CD4-positive, alpha-beta T cell treated with Interleukin-1 beta for 1 hour (primary cell): ENCODE measurements at regions not wholly inside any gene's neighbourhood (a gene's known extent, or its start where the extent isn't known, plus 50 kb on each side); places are given as distances from the start of the nearest gene placed in this dataset.

Source experiments
- DNase-seq, 2 donors: peaks; one replicate each; pipeline ENCODE4 v3.0.0-alpha.2; 2020 to 2022

DNA sequence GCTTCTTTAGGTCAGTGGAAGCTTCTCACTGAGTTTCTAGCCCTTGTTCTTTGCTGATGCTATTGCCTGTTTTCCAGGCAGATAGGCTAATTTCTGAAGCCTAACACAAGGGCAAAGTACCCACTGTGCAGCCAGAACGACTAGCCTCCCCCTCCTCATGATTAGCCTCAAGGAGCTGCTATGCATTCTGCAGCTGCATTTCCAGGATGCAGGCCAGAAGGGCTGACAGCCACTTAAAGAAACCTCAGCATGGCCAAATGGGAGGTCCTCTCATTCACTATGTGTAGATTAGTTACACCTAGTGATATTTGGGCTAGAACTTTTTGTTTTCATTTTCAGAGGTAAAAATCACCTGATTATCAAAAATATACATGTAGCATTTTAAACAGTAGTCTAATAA, 216.0 kb downstream of the RAD51AP2 start:
- no peak for DNase-seq

DNA sequence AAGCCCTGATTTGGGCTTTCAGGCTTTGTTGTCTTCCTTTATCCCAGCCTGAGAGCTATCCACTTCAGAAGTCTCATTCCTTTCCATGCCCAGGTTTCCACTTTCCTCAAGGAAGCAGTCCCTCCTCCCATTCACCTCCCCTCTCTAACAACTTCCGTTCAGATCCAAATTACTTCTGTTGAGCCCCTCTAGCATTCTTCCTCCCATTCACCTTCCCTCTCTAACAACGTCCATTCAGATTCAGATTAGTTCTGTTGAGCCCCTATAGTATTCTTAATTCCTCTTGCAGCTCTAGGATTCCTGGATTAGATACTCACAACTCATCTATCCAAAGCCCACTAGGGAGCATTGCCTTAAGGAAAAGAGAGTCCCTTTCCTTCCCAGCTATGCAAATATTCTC, 216.8 kb downstream of the RAD51AP2 start:
- DNase-seq = no peak

DNA sequence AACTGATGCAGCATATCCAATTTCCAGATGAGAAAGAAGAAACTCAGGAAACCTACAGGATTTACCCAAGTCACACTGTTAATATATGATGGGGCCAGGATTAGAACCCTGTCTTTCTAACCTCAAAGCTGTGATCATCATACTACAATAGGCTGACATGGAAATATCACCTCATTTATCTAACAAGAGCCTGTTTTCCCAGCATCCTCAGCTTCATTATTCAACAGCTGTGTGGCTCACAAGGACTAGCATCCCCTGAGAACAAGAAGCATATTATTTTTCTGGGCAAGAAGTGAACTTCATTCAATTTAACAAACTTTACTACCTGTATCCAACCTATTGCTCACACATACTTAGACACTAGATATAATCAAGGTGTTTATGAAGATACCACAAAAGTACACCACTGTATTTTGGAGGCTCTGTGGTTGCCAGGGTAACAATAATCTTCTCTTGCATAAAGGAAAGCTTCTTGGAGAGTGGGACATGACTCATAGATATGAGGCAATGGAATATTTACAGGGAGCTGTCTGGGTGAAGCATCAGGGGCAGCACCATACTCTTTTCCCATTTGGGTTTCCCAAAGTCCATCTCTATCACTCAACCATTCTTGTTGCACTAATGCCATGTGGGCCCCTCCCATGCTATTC, 218.2 kb downstream of the RAD51AP2 start:
- DNase-seq = no peak

DNA sequence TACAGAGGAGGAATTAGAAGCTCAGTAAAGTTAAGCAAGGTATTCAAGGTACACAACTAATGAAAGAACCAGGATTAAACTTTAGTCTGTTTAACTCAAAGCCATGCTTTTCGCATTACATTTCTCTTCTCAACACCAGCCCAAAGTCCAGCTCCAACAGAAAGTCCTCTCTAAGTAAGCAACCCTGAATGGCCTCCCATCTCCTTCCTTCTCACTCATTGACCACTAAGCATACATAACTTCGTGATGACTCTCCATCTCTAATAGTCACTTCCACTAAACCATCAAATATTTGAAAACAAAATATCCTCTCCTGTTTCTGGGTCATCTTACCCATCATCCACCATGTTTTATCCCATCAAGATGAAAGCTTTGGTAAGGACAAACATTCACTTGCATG, 219.8 kb downstream of the RAD51AP2 start:
- DNase-seq = no peak

DNA sequence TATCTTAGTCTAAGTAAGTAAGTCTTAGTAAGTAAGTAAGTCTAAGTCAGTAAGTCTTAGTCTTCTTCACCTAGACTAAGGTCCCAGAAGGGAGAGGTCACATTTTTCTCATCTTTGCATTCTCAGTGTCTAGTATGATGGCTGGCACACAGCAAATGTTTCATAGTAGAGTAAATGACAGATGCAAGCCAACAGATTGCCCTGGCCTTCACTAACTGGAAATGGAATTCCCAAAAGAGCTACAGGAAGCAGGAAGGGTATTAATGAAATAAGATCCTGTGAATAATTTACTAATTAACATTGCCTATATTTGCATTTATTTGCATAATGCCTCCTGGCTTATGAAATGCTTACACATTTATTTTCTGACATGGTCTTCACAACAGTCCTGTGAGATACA, 221.6 kb downstream of the RAD51AP2 start:
- DNase-seq = no peak

GRCh38 chr2:17289669-17290068, 228.6 kb downstream of the RAD51AP2 start:
- DNase-seq = no peak

GRCh38 chr2:17287183-17287582, 231.1 kb downstream of the RAD51AP2 start:
- no peak for DNase-seq

DNA sequence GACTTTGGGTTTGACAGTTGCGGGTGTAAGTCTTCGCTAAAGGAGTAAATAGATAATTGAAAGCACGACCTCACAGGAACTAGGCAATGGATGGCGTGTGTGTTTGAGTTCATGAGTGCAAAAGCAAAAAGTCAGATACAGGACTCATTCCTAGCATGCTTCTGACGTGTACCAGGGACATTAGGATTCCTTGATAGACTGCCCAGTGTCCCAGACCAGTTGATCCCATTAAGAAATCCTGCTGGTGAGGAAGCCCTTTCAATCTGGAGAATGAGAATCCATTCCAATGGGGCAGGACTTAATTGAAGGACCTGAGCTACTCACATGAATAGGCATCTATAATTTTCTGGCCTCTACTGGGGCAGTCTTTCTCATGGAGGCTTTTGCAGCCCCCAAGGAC, 235.4 kb downstream of the RAD51AP2 start:
- DNase-seq = no peak

DNA sequence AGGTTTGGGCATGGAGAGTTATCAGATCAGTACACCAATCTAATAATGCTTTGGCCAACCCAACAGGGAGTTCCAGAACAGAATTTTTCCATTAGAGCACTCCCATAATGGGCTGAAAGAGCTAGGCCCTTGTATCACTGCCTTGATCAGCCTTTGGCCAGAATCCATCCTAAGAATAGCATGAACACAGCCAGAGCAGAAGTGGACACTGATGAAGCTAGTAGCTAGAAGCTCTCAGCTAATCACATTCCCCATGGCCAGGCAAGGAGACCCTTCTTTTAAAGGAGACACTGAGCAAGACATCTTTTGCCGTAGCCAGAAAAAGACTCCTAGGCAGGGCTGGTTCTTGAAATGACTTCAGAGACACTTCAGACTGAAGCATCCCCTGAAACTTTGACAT, 236.0 kb downstream of the RAD51AP2 start:
- DNase-seq = no peak

- DNase-seq = no peak
Measured at GRCh38 chr2:17276220-17276619, 242.0 kb downstream of the RAD51AP2 start.

GRCh38 chr2:17272652-17273525, 245.4 kb downstream of the RAD51AP2 start:
- DNase-seq = no peak

GRCh38 chr2:17272170-17272569, 246.1 kb downstream of the RAD51AP2 start:
- no peak for DNase-seq

DNA sequence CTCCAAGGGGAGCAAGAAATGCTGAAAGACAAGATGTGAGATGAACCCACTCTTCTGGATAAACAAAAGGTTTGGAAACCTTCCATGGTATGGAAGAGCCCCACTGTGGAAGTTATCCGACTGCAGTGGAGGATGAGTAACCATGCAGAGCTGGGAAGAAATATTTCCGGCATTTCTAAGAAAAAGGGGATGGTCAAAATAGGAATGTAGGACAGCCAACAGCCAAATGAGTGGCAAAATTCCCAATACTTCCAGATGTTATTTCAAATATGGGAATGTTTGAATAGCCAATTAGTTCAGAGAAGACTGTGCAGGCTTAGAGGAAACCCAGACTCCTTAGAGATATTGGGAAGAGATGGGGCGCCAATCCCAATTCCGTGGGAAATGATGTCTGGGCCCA, 246.8 kb downstream of the RAD51AP2 start:
- no peak for DNase-seq

GRCh38 chr2:17270894-17271293, 247.3 kb downstream of the RAD51AP2 start:
- no peak for DNase-seq

- DNase-seq = no peak
Measured at GRCh38 chr2:17263570-17263968, 254.7 kb downstream of the RAD51AP2 start.

DNA sequence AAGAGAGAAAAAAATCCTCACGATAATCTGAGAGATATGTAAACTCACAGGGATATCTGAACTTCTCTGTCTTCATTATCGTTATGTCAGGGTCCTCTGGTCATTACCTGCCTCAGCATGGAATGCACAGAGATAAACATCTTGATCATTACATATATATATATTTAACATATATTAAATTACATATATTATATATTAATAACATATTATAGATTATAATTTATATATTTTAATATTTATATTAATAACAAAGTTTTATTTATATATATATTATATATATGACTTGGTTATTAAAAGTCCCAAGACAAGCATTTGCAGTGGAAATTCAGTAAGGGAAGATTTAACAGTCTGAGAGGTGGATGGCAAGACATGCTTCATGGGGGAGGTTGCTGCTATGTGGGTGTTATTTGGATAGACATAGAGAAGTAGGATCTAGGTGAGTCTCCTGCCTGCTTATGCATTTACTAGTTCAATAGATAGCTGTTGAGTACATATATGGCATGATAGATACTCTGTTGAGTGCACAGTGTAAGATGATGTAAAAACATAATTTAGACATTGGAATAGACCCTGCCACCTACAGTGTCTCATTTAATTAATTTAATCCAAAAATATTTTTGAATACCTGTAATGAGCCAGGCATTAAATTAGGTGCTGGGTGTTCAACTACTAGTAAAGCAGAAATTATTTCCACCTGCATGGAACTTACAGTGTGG, 255.2 kb downstream of the RAD51AP2 start:
- no peak for DNase-seq

DNA sequence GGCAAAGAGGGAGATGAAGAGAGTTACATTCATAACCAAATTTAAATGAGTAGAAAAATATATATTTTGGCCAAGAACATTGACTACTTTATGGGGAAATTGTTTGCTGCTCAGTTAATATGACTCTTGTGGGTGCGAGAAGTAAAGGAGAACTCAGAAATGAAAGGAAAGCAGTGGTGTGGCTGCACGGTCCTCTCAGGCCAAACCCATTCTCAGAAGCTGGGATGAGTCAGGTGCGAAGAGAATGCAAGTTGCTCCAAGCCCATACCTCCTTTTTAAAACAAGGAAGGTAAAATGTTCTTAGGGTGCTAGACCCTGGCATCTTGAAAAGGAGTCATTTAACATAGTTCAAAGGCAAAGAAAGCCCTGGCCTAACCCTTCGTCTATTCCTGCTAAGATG, 258.6 kb downstream of the RAD51AP2 start:
- no peak for DNase-seq

DNA sequence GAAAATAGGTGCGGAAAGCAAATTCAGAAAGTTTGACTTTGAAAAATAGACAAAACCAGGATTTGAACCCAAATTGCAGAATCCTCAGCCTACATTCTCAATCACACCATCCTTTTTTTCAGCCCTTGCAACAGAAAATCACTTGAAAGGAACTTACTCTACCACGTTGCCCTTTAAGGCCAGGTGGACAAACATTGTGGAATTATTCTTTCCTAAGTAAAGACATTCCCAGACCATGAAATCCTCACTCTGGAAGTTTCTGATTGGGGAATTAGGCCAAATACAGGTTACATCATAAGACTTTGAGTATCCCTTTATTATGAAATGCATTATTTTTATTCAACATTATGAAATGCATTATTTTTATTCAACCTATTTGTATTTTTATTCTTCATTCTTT, 259.4 kb downstream of the RAD51AP2 start:
- no peak for DNase-seq

GRCh38 chr2:17257189-17257909, 260.9 kb downstream of the RAD51AP2 start:
- DNase-seq = no peak

- DNase-seq = no peak
Measured at GRCh38 chr2:17255071-17255470, 263.2 kb downstream of the RAD51AP2 start.

- no peak for DNase-seq
Measured at GRCh38 chr2:17254421-17254820, 263.8 kb downstream of the RAD51AP2 start.

- DNase-seq = no peak
Measured at GRCh38 chr2:17252258-17252657, 266.0 kb downstream of the RAD51AP2 start.

GRCh38 chr2:17251171-17251570, 267.1 kb downstream of the RAD51AP2 start:
- no peak for DNase-seq
